Epithelial cell of proximal tubule (primary cell): ENCODE measurements at regions not wholly inside any gene's neighbourhood (a gene's known extent, or its start where the extent isn't known, plus 50 kb on each side); places are given as distances from the start of the nearest gene placed in this dataset.

Experiments used
- DNase-seq: peaks from one replicate; pipeline ENCODE4 v3.0.0-alpha.2; 2011; ENCODE audit warnings: low read depth
- H3K4me3 ChIP-seq: 2 replicates; pipeline ENCODE4 v1.5.1; 2011; ENCODE audit warnings: low read depth, mild to moderate bottlenecking, low read length
- CTCF ChIP-seq: conservative IDR thresholded peaks from 2 replicates; pipeline ENCODE4 v1.5.1; 2012; ENCODE audit warnings: low read depth, mild to moderate bottlenecking, low read length

- no peak for TF ChIP-seq CTCF
- DNase-seq, result no peak
- no peak overlapping the region for H3K4me3 ChIP-seq
These were observed 308.4 kb upstream of the MEF2C start for GRCh38 chr5:89191374-89191773.

- no peak overlapping the region for H3K4me3 ChIP-seq
- DNase-seq, result no peak
- TF ChIP-seq CTCF, result no peak
These were observed 307.7 kb upstream of the MEF2C start for GRCh38 chr5:89190515-89191265.

- no peak overlapping the region for H3K4me3 ChIP-seq
- TF ChIP-seq CTCF, result no peak
- no peak for DNase-seq
These were observed 305.0 kb upstream of the MEF2C start for GRCh38 chr5:89187883-89188465.

- no peak for TF ChIP-seq CTCF
- DNase-seq, result no peak
- no peak overlapping the region for H3K4me3 ChIP-seq
These were observed 304.3 kb upstream of the MEF2C start for GRCh38 chr5:89187268-89187667.

GRCh38 chr5:89181546-89181945 is 298.6 kb upstream of the MEF2C start:
- TF ChIP-seq CTCF, result no peak
- DNase-seq, result no peak
- no peak overlapping the region for H3K4me3 ChIP-seq

GRCh38 chr5:89179731-89180130 is 296.7 kb upstream of the MEF2C start:
- DNase-seq, result no peak
- TF ChIP-seq CTCF, result no peak
- no peak overlapping the region for H3K4me3 ChIP-seq

- no peak for DNase-seq
- no peak for TF ChIP-seq CTCF
- H3K4me3 ChIP-seq, result no peak overlapping the region
These were observed 295.6 kb upstream of the MEF2C start for GRCh38 chr5:89178541-89178940.
